ENCODE measurements at regions not wholly inside any gene's neighbourhood (a gene's known extent, or its start where the extent isn't known, plus 50 kb on each side); places are given as distances from the start of the nearest gene placed in this dataset.
A peak's percentile ranks its signal among the peaks of the same experiment; 100 is the strongest.

DNA sequence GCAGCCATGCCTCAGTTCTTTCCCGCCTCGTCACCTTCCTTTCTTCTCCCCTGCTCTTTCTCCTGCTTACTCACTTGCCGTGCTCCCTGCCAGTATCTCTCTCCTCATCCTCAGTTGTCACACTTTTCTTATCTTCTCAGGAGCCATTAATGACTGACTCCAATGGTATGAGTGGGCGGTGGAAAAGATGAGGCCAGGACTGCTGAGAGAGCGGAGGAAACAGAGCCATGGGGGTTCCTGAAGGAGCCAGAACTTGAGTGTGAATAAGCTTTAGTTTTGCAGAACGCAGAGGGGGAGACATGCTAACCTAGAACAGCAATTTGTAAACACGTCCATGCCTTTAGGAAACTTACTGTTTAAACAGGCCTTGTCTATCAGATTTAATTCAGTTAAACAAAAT is 126.5 kb downstream of the CHIC2 start:
- TF ChIP-seq, protein P1, sequence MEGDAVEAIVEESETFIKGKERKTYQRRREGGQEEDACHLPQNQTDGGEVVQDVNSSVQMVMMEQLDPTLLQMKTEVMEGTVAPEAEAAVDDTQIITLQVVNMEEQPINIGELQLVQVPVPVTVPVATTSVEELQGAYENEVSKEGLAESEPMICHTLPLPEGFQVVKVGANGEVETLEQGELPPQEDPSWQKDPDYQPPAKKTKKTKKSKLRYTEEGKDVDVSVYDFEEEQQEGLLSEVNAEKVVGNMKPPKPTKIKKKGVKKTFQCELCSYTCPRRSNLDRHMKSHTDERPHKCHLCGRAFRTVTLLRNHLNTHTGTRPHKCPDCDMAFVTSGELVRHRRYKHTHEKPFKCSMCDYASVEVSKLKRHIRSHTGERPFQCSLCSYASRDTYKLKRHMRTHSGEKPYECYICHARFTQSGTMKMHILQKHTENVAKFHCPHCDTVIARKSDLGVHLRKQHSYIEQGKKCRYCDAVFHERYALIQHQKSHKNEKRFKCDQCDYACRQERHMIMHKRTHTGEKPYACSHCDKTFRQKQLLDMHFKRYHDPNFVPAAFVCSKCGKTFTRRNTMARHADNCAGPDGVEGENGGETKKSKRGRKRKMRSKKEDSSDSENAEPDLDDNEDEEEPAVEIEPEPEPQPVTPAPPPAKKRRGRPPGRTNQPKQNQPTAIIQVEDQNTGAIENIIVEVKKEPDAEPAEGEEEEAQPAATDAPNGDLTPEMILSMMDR (IDR thresholded peaks at IDR 0.05), result no peak
- no peak overlapping the region for H3K27ac ChIP-seq
- no peak overlapping the region for H3K4me3 ChIP-seq
- no peak for DNase-seq (ENCODE audit: low spot score)

DNA sequence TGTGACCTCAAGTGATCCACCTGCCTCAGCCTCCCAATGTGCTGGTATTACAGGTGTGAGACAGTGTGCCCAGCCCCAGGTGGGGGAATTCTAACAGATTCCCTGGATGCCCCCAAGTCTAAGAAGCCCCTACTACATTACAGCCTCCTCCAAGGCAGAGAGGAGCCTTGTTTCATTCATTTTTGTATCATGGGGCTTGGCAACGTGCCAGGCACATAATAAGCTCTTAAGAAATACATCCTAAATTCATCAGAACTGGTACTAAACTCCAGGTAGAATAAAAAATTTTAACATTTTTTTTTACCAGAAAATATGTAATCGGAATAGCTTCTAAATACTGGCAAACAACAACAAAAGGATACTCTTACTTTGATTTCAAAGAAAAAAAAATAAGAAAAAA is 127.1 kb downstream of the CHIC2 start:
- TF ChIP-seq, protein P1 (IDR thresholded peaks at IDR 0.05), result no peak
- no peak for DNase-seq (ENCODE audit: low spot score)
- H3K27ac ChIP-seq, result no peak overlapping the region
- H3K4me3 ChIP-seq, result no peak overlapping the region

DNA sequence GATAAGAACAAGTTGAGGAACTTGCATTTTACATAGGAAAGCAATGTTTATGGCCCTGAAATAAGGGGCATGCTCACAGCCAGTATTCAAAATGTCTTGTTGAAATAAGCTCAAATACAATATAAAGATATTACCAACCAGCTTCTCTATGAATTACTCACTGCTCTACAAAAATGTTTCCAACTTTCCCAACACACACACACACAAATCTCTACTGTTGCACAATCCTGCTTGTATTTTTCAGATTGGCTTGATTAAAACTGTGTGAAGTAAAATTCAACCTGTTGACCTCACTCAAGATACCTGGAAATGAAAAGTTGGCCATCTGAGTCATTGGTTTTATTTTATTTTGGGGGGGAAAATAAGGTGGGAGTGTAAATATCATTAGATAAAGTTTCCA is 128.6 kb downstream of the CHIC2 start:
- TF ChIP-seq, protein P1 (IDR thresholded peaks at IDR 0.05), result no peak
- Histone ChIP-seq H3K27ac (no peak overlapping the region), H3K4me3 (no peak overlapping the region)
- no peak for DNase-seq (ENCODE audit: low spot score)

DNA sequence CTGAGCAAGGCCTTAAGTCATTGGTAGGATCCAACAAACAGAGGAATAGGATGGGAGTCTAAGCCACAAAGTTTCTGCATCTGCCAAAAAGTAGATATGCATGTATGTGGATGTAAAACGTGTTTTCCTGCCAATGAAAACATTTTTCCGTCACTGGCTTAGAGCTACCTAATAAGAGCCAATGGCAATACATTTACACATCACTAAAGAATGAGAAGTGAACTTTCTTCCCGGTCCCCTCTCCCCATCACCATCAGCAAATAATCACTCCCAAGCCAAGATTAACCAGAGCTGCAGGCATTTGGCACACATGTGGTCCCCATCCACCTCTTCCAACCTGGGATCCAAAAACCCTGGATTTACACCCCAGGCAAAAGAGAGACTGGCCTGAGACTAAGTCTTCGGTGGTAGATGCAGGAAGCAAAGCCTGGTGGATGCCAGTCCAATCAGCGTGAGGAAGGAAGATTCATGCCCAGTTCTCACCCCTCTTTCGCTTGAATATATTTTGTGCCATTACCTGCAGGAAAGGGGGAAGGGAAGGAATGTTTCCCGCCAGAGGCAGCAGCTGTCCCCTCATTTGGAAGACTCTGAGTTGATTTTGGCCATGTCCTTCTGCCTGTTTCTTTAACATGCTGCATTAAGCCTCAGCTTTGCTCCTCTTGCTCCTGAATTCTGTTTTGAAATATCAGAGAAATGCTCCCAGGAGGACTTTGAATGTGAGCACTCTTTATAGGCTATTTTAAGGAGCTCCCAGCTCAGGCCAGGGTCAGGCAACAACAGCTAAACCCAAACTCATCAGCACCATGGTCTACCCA is 131.4 kb downstream of the CHIC2 start:
- DNase-seq (ENCODE audit: low spot score), result no peak
- H3K27ac ChIP-seq, result peak overlapping the region in 1 of 2 donors; percentile 63
- TF ChIP-seq, protein P1 (IDR thresholded peaks at IDR 0.05), result no peak
- H3K4me3 ChIP-seq, result peak overlapping the region; percentile 1

DNA sequence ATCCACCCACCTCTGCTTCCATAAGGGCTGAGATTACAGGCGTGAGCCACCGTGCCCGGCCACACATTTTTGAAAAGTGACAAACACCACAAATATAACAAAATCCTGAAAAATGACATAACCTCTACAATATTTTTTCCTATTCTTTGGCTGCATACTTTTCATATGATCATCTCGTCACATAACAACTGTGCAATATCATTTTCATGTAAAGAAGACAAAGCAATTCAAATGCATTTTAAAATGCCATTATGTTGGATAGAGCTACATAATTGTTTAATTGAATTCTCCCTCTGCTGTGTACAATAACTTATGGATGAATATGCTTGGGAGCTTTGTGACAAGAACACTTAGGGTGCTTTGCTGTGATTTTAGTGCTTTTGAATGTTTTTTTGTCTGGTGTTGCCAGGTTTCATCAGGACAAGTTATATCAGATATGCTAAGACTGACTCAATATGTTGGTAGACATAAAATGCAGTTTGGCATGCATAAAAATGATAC is 132.9 kb downstream of the CHIC2 start:
- H3K27ac ChIP-seq, result no peak overlapping the region
- TF ChIP-seq, protein P1 (IDR thresholded peaks at IDR 0.05), result no peak
- H3K4me3 ChIP-seq, result no peak overlapping the region
- no peak for DNase-seq (ENCODE audit: low spot score)

DNA sequence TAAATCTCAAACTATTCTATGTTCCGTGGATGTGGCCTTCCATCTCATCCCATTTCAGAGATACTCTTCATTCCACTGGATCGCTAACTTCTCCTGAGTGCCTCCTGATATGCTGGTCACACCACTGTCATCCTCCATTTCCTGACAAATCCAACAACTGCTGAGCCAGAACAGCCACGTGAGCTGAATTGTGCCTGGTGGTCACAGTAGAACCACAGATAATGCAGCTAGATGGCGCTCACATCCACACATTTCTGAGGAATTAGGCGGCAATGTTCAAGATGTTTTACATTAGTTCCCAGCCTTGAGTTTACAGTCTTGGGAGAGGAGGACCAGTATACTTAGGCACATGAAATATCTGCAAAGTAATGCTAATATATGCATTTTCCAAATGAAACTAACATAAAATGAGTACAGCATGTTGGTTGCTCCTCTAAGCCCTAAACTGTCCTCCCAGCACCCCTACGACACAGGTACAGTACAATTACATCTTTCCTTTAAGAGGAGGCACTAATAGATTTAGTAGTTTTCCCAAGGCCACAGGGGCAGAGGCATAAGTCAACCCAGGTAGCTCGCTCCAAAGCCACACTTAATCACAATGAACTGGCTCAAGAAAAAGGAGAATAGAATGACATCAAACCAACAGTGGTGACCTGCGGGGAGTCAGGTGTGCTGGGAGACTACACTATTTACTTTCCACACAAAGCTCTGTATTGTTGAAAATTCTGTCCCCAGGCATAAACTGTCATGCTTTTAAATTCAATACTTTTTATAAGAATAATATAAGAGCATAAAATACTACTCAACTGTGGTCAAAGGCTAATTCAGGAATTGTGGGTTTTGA is 134.2 kb downstream of the CHIC2 start:
- no peak overlapping the region for H3K27ac ChIP-seq
- no peak overlapping the region for H3K4me3 ChIP-seq
- TF ChIP-seq, protein P1 (IDR thresholded peaks at IDR 0.05), result peak; percentile 75
- DNase-seq (ENCODE audit: low spot score), result peak; percentile 80
